Trophoblast cell (in vitro differentiated cells and primary cell): ENCODE measurements at regions not wholly inside any gene's neighbourhood (a gene's known extent, or its start where the extent isn't known, plus 50 kb on each side); places are given as distances from the start of the nearest gene placed in this dataset.

Source experiments
- DNase-seq, 2 donors: peaks; one replicate each; pipeline ENCODE4 v3.0.0-alpha.2; 2016
- H2AFZ ChIP-seq: 2 replicates; pipeline ENCODE4 v1.6.1; 2013; ENCODE audit warnings: low read length, moderate library complexity, mild to moderate bottlenecking; ENCODE audit not compliant: insufficient read depth, poor library complexity
- H2AK5ac ChIP-seq: 2 replicates; pipeline ENCODE4 v1.6.1; 2013; ENCODE audit warnings: mild to moderate bottlenecking, low read length
- H2BK120ac ChIP-seq: 2 replicates; pipeline ENCODE4 v1.6.1; 2013; ENCODE audit warnings: low read length, mild to moderate bottlenecking, moderate library complexity; ENCODE audit not compliant: insufficient read depth, poor library complexity
- H2BK12ac ChIP-seq: 2 replicates; pipeline ENCODE4 v1.6.1; 2013; ENCODE audit warnings: mild to moderate bottlenecking, low read length, moderate library complexity
- H2BK5ac ChIP-seq: 2 replicates; pipeline ENCODE4 v1.6.1; 2013; ENCODE audit warnings: low read length, low read depth, moderate library complexity, mild to moderate bottlenecking; ENCODE audit not compliant: poor library complexity
- H3K14ac ChIP-seq: 2 replicates; pipeline ENCODE4 v1.6.1; 2013; ENCODE audit warnings: mild to moderate bottlenecking, low read length
- H3K18ac ChIP-seq: 2 replicates; pipeline ENCODE4 v1.6.1; 2013; ENCODE audit warnings: mild to moderate bottlenecking, low read length
- H3K23ac ChIP-seq: 2 replicates; pipeline ENCODE4 v1.6.1; 2013; ENCODE audit warnings: low read length
- H3K27ac ChIP-seq: 2 replicates; pipeline ENCODE4 v1.5.1; 2013; ENCODE audit warnings: low read depth, mild to moderate bottlenecking, inconsistent platforms, low read length, moderate library complexity
- H3K27me3 ChIP-seq: 2 replicates; pipeline ENCODE4 v1.6.1; 2013; ENCODE audit warnings: inconsistent platforms, mild to moderate bottlenecking, low read length, moderate library complexity; ENCODE audit not compliant: insufficient read depth
- H3K36me3 ChIP-seq, 2 experiments: 1 replicate in 1 of 2; 2 replicates in 1 of 2; pipeline ENCODE4 v1.6.1; 2013; ENCODE audit warnings: low read length in 2 of 2, mild to moderate bottlenecking in 2 of 2, moderate library complexity in 1 of 2; ENCODE audit not compliant: insufficient read depth in 2 of 2, control insufficient read depth in 1 of 2
- H3K4ac ChIP-seq: 2 replicates; pipeline ENCODE4 v1.6.1; 2013; ENCODE audit warnings: low read depth, mild to moderate bottlenecking, low read length, moderate library complexity
- H3K4me1 ChIP-seq, 2 experiments: 1 replicate in 1 of 2; 2 replicates in 1 of 2; pipeline ENCODE4 v1.6.1; 2013; ENCODE audit warnings: low read length in 2 of 2, mild to moderate bottlenecking in 2 of 2, moderate library complexity in 1 of 2; ENCODE audit not compliant: insufficient read depth in 2 of 2, control insufficient read depth in 1 of 2
- H3K4me2 ChIP-seq: 2 replicates; pipeline ENCODE4 v1.6.1; 2013; ENCODE audit warnings: inconsistent platforms, mild to moderate bottlenecking, low read length, moderate library complexity
- H3K4me3 ChIP-seq: 2 replicates; pipeline ENCODE4 v1.5.1; 2013; ENCODE audit warnings: mild to moderate bottlenecking, low read depth, low read length, inconsistent platforms
- H3K79me1 ChIP-seq: one replicate; pipeline ENCODE4 v1.6.1; 2013; ENCODE audit warnings: low read length
- H3K79me2 ChIP-seq: 2 replicates; pipeline ENCODE4 v1.6.1; 2013; ENCODE audit warnings: low read length, mild to moderate bottlenecking; ENCODE audit not compliant: control insufficient read depth, insufficient read depth, poor library complexity
- H3K9ac ChIP-seq: 2 replicates; pipeline ENCODE4 v1.6.1; 2013; ENCODE audit warnings: mild to moderate bottlenecking, low read length
- H3K9me3 ChIP-seq: 2 replicates; pipeline ENCODE4 v1.6.1; 2013; ENCODE audit warnings: low read depth, mild to moderate bottlenecking, control low read depth, inconsistent platforms, low read length; ENCODE audit not compliant: insufficient read depth
- H4K12ac ChIP-seq: 2 replicates; pipeline ENCODE4 v1.6.1; 2013; ENCODE audit warnings: low read depth, mild to moderate bottlenecking, low read length, moderate library complexity
- H4K8ac ChIP-seq: 2 replicates; pipeline ENCODE4 v1.6.1; 2013; ENCODE audit warnings: low read depth, mild to moderate bottlenecking, low read length, moderate library complexity
- H4K91ac ChIP-seq: one replicate; pipeline ENCODE4 v1.6.1; 2013; ENCODE audit warnings: low read depth, mild to moderate bottlenecking, low read length, moderate library complexity
- WGBS: extraction: QIAGEN DNeasy Blood & Tissue Kit; methylation state at CpG from one replicate; pipeline ENCODE4 v1.1.7; 2013; ENCODE audit warnings: missing lambda C conversion rate; ENCODE audit not compliant: insufficient read length, insufficient coverage; ENCODE audit errors: extremely low coverage; 5-methylcytosine and 5-hydroxymethylcytosine counted together

DNA sequence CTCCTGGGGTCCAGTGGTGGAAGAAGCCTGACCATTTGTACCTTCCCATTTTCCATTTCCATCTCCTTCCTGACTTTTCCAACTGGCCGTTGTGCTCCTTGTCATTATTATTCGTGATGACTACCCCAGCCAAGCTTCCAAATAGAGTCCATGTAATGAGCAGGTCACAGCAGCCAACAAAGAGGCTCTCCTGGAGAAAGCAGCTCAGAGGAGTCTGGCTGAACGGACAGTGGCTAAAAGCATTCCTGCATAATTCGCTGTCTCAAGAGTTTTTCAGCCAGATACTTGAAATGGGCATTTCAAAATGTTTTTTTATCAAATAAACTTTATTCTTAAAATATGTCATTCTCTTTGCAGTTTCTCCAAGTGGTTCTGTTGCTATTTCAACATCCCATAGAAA lies 458.6 kb downstream of the INHBA start:
- no CpG with 5 or more reads among the region's 4 CpGs for WGBS
- H2AFZ ChIP-seq = no peak overlapping the region
- H2BK120ac ChIP-seq = no peak overlapping the region
- no peak overlapping the region for H3K4ac ChIP-seq
- no peak overlapping the region for H2AK5ac ChIP-seq
- H3K36me3 ChIP-seq = no peaks in the 10 kb centered on the region
- peak overlapping the region; percentile 70 for H3K27ac ChIP-seq
- H2BK5ac ChIP-seq = peak overlapping the region; percentile 82
- H3K4me3 ChIP-seq = no peak overlapping the region
- peak overlapping the region; percentile 37 for H3K14ac ChIP-seq
- H3K79me1 ChIP-seq = peaks cover 17% of the 10 kb centered on the region
- peaks cover 14% of the 10 kb centered on the region in 2 experiments for H3K4me1 ChIP-seq
- H3K18ac ChIP-seq = no peak overlapping the region
- no peak for DNase-seq
- H4K91ac ChIP-seq = peak overlapping the region; percentile 62
- no peaks in the 10 kb centered on the region for H3K9me3 ChIP-seq
- H3K23ac ChIP-seq = no peak overlapping the region
- H3K9ac ChIP-seq = no peak overlapping the region
- H3K79me2 ChIP-seq = no peaks in the 10 kb centered on the region
- no peak overlapping the region for H4K12ac ChIP-seq
- no peak overlapping the region for H4K8ac ChIP-seq
- H2BK12ac ChIP-seq = peak overlapping the region; percentile 92
- no peak overlapping the region for H3K4me2 ChIP-seq
- H3K27me3 ChIP-seq = no peaks in the 10 kb centered on the region

DNA sequence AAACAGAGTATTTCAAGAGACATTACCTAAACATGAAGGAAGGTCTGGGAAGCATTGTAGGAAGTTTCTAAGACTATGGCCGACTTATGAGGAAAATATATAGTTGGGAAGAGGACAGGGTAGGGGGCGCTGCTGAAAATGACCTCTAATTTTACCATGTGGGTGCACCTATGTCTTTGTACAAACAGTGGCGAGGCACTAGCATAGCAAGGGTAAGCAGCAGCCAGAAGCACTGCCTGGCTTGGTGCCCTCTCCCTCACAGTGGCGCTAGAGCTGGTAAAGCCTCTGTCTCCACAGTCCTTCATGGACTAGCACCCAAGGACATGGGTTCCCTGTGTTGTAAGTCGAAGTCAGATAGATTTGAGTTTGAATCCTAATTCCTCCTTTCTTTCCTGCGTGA lies 461.2 kb downstream of the INHBA start:
- no peak for DNase-seq
- H3K4me1 ChIP-seq = peaks cover 14% of the 10 kb centered on the region in 2 experiments
- H2AK5ac ChIP-seq = peak overlapping the region; percentile 31
- no peak overlapping the region for H3K4me2 ChIP-seq
- H3K4me3 ChIP-seq = no peak overlapping the region
- peak overlapping the region; percentile 87 for H4K91ac ChIP-seq
- H3K27ac ChIP-seq = no peak overlapping the region
- peaks cover 17% of the 10 kb centered on the region for H3K79me1 ChIP-seq
- H3K23ac ChIP-seq = no peak overlapping the region
- H3K27me3 ChIP-seq = no peaks in the 10 kb centered on the region
- H4K12ac ChIP-seq = no peak overlapping the region
- no peaks in the 10 kb centered on the region for H3K36me3 ChIP-seq
- H3K18ac ChIP-seq = peak overlapping the region; percentile 87
- H3K79me2 ChIP-seq = no peaks in the 10 kb centered on the region
- peak overlapping the region; percentile 81 for H3K14ac ChIP-seq
- H2AFZ ChIP-seq = no peak overlapping the region
- H4K8ac ChIP-seq = peak overlapping the region; percentile 63
- WGBS = no CpG with 5 or more reads among the region's 6 CpGs
- H2BK12ac ChIP-seq = peak overlapping the region; percentile 97
- H2BK120ac ChIP-seq = peak overlapping the region; percentile 72
- H2BK5ac ChIP-seq = peak overlapping the region; percentile 83
- H3K9me3 ChIP-seq = no peaks in the 10 kb centered on the region
- peak overlapping the region; percentile 38 for H3K4ac ChIP-seq
- no peak overlapping the region for H3K9ac ChIP-seq

DNA sequence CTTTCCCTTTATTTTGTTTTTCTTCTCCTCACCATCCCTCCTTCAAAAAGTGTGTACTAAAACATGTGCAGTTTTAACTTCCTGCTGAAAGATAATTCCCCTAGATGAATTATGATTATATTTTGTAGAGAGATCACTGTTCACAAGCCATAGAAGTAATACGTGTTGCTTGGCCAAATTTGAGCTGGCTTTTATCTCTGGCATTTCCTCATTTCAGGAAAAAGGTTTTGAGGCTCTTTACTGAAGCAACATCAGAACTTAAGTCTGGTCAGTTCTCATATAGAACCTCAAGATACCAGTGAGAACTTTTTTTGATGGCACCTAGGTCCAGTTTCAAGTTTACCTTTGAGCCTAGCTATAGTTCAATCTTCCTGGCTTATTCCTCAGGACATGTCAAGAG lies 463.3 kb downstream of the INHBA start:
- Histone ChIP-seq H3K18ac (no peak overlapping the region), H3K4me1 (peaks cover 10 to 11% of the 10 kb centered on the region in 2 experiments), H3K9ac (no peak overlapping the region), H2BK12ac (no peak overlapping the region), H3K4ac (no peak overlapping the region), H3K9me3 (no peaks in the 10 kb centered on the region), H2BK5ac (no peak overlapping the region), H2AFZ (no peak overlapping the region), H3K14ac (no peak overlapping the region), H4K8ac (no peak overlapping the region), H4K91ac (no peak overlapping the region), H3K4me3 (no peak overlapping the region), H2BK120ac (no peak overlapping the region), H3K36me3 (no peaks in the 10 kb centered on the region), H4K12ac (no peak overlapping the region), H3K27ac (no peak overlapping the region), H3K79me2 (no peaks in the 10 kb centered on the region), H3K4me2 (no peak overlapping the region), H2AK5ac (no peak overlapping the region), H3K79me1 (peaks cover 11% of the 10 kb centered on the region), H3K27me3 (no peaks in the 10 kb centered on the region), H3K23ac (no peak overlapping the region)
- DNase-seq = no peak
- WGBS = no CpG with 5 or more reads among the region's 1 CpG

DNA sequence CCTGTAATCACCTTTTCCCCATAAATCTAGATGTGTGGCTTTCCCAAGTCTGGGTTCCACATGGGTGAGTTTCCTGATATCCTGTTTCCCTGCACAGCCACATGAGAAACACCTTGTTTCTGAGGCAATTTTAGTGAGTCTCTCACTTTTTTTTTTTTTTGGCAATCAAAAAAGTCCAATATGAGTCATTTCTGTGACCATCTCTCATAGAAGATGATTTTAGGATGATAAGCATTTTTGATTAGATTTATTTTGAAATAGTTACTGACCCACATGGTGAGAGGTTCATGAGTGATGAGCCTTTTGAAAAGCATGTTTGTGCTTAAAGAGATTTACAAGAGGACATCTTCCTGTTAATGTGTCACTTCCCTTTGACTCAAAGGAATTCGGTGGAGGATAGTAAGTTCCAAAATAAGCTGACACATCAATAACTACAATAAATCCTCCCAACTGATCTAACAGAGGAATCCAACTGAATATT lies 464.0 kb downstream of the INHBA start:
- no peak overlapping the region for H2BK12ac ChIP-seq
- H3K79me1 ChIP-seq = peaks cover 9% of the 10 kb centered on the region
- H3K4ac ChIP-seq = no peak overlapping the region
- no CpG with 5 or more reads among the region's 1 CpG for WGBS
- H3K14ac ChIP-seq = no peak overlapping the region
- H3K4me1 ChIP-seq = peaks cover 7 to 8% of the 10 kb centered on the region in 2 experiments
- no peak overlapping the region for H4K8ac ChIP-seq
- H3K4me3 ChIP-seq = no peak overlapping the region
- no peak overlapping the region for H3K9ac ChIP-seq
- no peak overlapping the region for H3K4me2 ChIP-seq
- H3K9me3 ChIP-seq = no peaks in the 10 kb centered on the region
- H3K27me3 ChIP-seq = no peaks in the 10 kb centered on the region
- no peak overlapping the region for H4K91ac ChIP-seq
- no peak overlapping the region for H2AK5ac ChIP-seq
- H3K79me2 ChIP-seq = no peaks in the 10 kb centered on the region
- no peak for DNase-seq
- no peak overlapping the region for H2BK120ac ChIP-seq
- no peak overlapping the region for H3K23ac ChIP-seq
- H3K27ac ChIP-seq = no peak overlapping the region
- H3K36me3 ChIP-seq = no peaks in the 10 kb centered on the region
- H2AFZ ChIP-seq = no peak overlapping the region
- H2BK5ac ChIP-seq = no peak overlapping the region
- H3K18ac ChIP-seq = no peak overlapping the region
- H4K12ac ChIP-seq = no peak overlapping the region
